H1 (cell line): ENCODE measurements at regions not wholly inside any gene's neighbourhood (a gene's known extent, or its start where the extent isn't known, plus 50 kb on each side); places are given as distances from the start of the nearest gene placed in this dataset.
"Not testable (repeated sequence)": the region's sequence is repeated elsewhere in the genome, so short reads cannot be mapped to it uniquely, and the experiment has no call there.

Source experiments
- CTCF ChIA-PET: fragments of 300-600 bp; sonication (Branson Sonifier 250); formaldehyde crosslinking; loops from one replicate; lab custom pipeline; 2021; ENCODE audit not compliant: partially characterized antibody; lab: Charles Lee
- POLR2A ChIA-PET: fragments of 300-600 bp; sonication (Branson Sonifier 250); formaldehyde crosslinking; loops from one replicate; lab custom pipeline; 2021; ENCODE audit warnings: inconsistent platforms; ENCODE audit not compliant: partially characterized antibody; lab: Charles Lee
- DNase-seq, 2 experiments: peaks; one replicate each; pipeline versions ENCODE4 v3.0.0 to v3.0.0-alpha.2; 2010 to 2022; ENCODE audit warnings: low spot score in 2 of 2, low read depth in 1 of 2, mixed read lengths in 1 of 2
- FAIRE-seq: peaks from 2 replicates; lab custom pipeline; 2011; peaks lifted over from hg19 to GRCh38; lab: Jason Lieb, UNC
- H2AFZ ChIP-seq: 2 replicates; pipeline ENCODE4 v1.8.1; 2012; ENCODE audit warnings: low read length, inconsistent platforms
- H2AK5ac ChIP-seq: 2 replicates; pipeline ENCODE4 v1.6.1; 2013; ENCODE audit warnings: low read depth, low read length
- H2BK120ac ChIP-seq: replicated peaks from 2 replicates; pipeline ENCODE3; 2013; ENCODE audit warnings: low read depth, low read length, inconsistent platforms
- H2BK12ac ChIP-seq: 2 replicates; pipeline ENCODE4 v1.6.1; 2013; ENCODE audit warnings: low read depth, low read length
- H2BK15ac ChIP-seq: 2 replicates; pipeline ENCODE4 v1.6.1; 2013; ENCODE audit warnings: low read length
- H2BK20ac ChIP-seq: 2 replicates; pipeline ENCODE4 v1.6.1; 2013; ENCODE audit warnings: low read length
- H2BK5ac ChIP-seq: 2 replicates; pipeline ENCODE4 v1.6.1; 2013; ENCODE audit warnings: low read depth, low read length
- H3K14ac ChIP-seq: 2 replicates; pipeline ENCODE4 v1.6.1; 2013; ENCODE audit warnings: inconsistent platforms; ENCODE audit not compliant: insufficient read length
- H3K18ac ChIP-seq: 2 replicates; pipeline ENCODE4 v1.6.1; 2013; ENCODE audit warnings: low read length; ENCODE audit errors: extremely low read depth
- H3K23ac ChIP-seq: 2 replicates; pipeline ENCODE4 v1.6.1; 2013; ENCODE audit warnings: inconsistent platforms; ENCODE audit not compliant: insufficient read length
- H3K23me2 ChIP-seq: 2 replicates; pipeline ENCODE4 v1.6.1; 2013; ENCODE audit warnings: low read depth, low read length
- H3K27ac ChIP-seq: 2 replicates; pipeline ENCODE4 v1.6.1; 2011; ENCODE audit warnings: low read depth, low read length, inconsistent platforms
- H3K27me3 ChIP-seq, 4 experiments: replicated peaks in 1 of 4; 1 replicate in 1 of 4; 2 replicates in 3 of 4; pipeline versions ENCODE4 v1.6.1 to v1.8.1; 2011 to 2013; ENCODE audit warnings: low read length in 3 of 4, mild to moderate bottlenecking in 3 of 4, inconsistent platforms in 2 of 4, mixed read lengths in 2 of 4, moderate library complexity in 1 of 4; ENCODE audit not compliant: control insufficient read depth in 3 of 4, insufficient read depth in 3 of 4; ENCODE audit errors: extremely low read depth in 1 of 4
- H3K36me3 ChIP-seq, 4 experiments: 2 replicates each; pipeline versions ENCODE4 v1.6.1 to v1.8.1; 2011 to 2013; ENCODE audit warnings: mild to moderate bottlenecking in 4 of 4, low read length in 3 of 4, moderate library complexity in 2 of 4, control low read depth in 1 of 4, inconsistent platforms in 1 of 4; ENCODE audit not compliant: insufficient read depth in 4 of 4, control insufficient read depth in 2 of 4
- H3K4ac ChIP-seq: replicated peaks from 2 replicates; pipeline ENCODE3; 2013; ENCODE audit warnings: low read length, low read depth, mixed read lengths, inconsistent platforms; ENCODE audit not compliant: insufficient read length
- H3K4me1 ChIP-seq, 4 experiments: replicated peaks in 1 of 4; 1 replicate in 1 of 4; 2 replicates in 3 of 4; pipeline versions ENCODE4 v1.6.1 to v1.8.1; 2011 to 2013; ENCODE audit warnings: low read length in 3 of 4, inconsistent platforms in 2 of 4, mixed read lengths in 1 of 4; ENCODE audit not compliant: insufficient read depth in 4 of 4, control insufficient read depth in 3 of 4
- H3K4me2 ChIP-seq, 2 experiments: 2 replicates each; pipeline versions ENCODE4 v1.6.1 to v1.8.1; 2011 to 2013; ENCODE audit warnings: low read depth in 2 of 2, low read length in 2 of 2, control low read depth in 1 of 2, inconsistent platforms in 1 of 2, mild to moderate bottlenecking in 1 of 2; ENCODE audit not compliant: insufficient read depth in 1 of 2
- H3K4me3 ChIP-seq, 4 experiments: fragments of 200-600, 300-600 bp in 1 of 4; sonication (generic), shearing (Covaris generic), sonication (Bioruptor Twin) in 1 of 4; 2 replicates each; pipeline versions ENCODE4 v1.5.1 to v1.8.1; 2011 to 2016; ENCODE audit warnings: low read length in 4 of 4, low read depth in 3 of 4, control low read depth in 2 of 4, inconsistent platforms in 2 of 4, mild to moderate bottlenecking in 2 of 4, mixed read lengths in 1 of 4, moderate library complexity in 1 of 4; ENCODE audit not compliant: insufficient read depth in 2 of 4; ENCODE audit errors: extremely low read depth in 1 of 4
- H3K56ac ChIP-seq: replicated peaks from 2 replicates; pipeline ENCODE3; 2013; ENCODE audit warnings: low read depth, mild to moderate bottlenecking, mixed read lengths, low read length, inconsistent platforms; ENCODE audit not compliant: insufficient read length
- H3K79me1 ChIP-seq: 2 replicates; pipeline ENCODE4 v1.6.1; 2013; ENCODE audit warnings: low read depth, low read length, control low read depth
- H3K79me2 ChIP-seq, 2 experiments: 2 replicates each; pipeline versions ENCODE4 v1.6.1 to v1.8.1; 2012 to 2013; ENCODE audit warnings: low read length in 2 of 2, mild to moderate bottlenecking in 2 of 2, inconsistent platforms in 1 of 2; ENCODE audit not compliant: insufficient read depth in 2 of 2, control insufficient read depth in 1 of 2
- H3K9ac ChIP-seq, 4 experiments: replicated peaks in 1 of 4; 1 replicate in 1 of 4; 2 replicates in 3 of 4; pipeline versions ENCODE4 v1.6.1 to v1.8.1; 2011 to 2013; ENCODE audit warnings: low read depth in 3 of 4, low read length in 3 of 4, control low read depth in 2 of 4, mild to moderate bottlenecking in 2 of 4, moderate library complexity in 2 of 4, inconsistent platforms in 1 of 4; ENCODE audit errors: extremely low read depth in 1 of 4
- H3K9me3 ChIP-seq, 2 experiments: 2 replicates each; pipeline versions ENCODE4 v1.6.1 to v1.8.1; 2012 to 2013; ENCODE audit warnings: mild to moderate bottlenecking in 2 of 2, moderate library complexity in 2 of 2, control low read depth in 1 of 2, inconsistent platforms in 1 of 2, low read depth in 1 of 2, low read length in 1 of 2, mixed read lengths in 1 of 2; ENCODE audit not compliant: insufficient read depth in 2 of 2
- H4K20me1 ChIP-seq, 2 experiments: replicated peaks in 1 of 2; 2 replicates each; pipeline versions ENCODE3 to v1.8.1; 2011 to 2013; ENCODE audit warnings: inconsistent platforms in 2 of 2, low read length in 2 of 2, mild to moderate bottlenecking in 1 of 2; ENCODE audit not compliant: insufficient read depth in 2 of 2, control insufficient read depth in 1 of 2
- H4K5ac ChIP-seq: 2 replicates; pipeline ENCODE4 v1.6.1; 2013; ENCODE audit warnings: low read length, low read depth, mixed read lengths, inconsistent platforms; ENCODE audit not compliant: insufficient read length
- H4K8ac ChIP-seq: 2 replicates; pipeline ENCODE4 v1.8.0; 2013; ENCODE audit warnings: mild to moderate bottlenecking, moderate library complexity, low read length, inconsistent platforms; ENCODE audit not compliant: insufficient read depth; ENCODE audit errors: extremely low read depth
- H4K91ac ChIP-seq: replicated peaks from 2 replicates; pipeline ENCODE3; 2013; ENCODE audit warnings: low read length, mixed read lengths, inconsistent platforms; ENCODE audit not compliant: insufficient read length
- WGBS, 2 experiments: shearing (Covaris generic) in 1 of 2; methylation state at CpG; one replicate each; pipeline versions ENCODE4 v1.1.6 to v1.1.7; 2013 to 2015; ENCODE audit warnings: low lambda C conversion rate in 2 of 2, mixed read lengths in 2 of 2, inconsistent platforms in 1 of 2, low coverage in 1 of 2, missing lambda C conversion rate in 1 of 2; ENCODE audit not compliant: insufficient replicate concordance in 2 of 2, insufficient coverage in 1 of 2, insufficient read length in 1 of 2; ENCODE audit errors: extremely low coverage in 1 of 2, missing lambda C conversion rate in 1 of 2; 5-methylcytosine and 5-hydroxymethylcytosine counted together

GRCh38 chr9:67503728-67504369, 354.9 kb upstream of the ANKRD20A1 start:
- H2BK12ac ChIP-seq, H3K27me3 ChIP-seq, H3K23me2 ChIP-seq, H2BK120ac ChIP-seq, H4K20me1 ChIP-seq, H3K4me2 ChIP-seq, H2AK5ac ChIP-seq, H3K4ac ChIP-seq, H2AFZ ChIP-seq, H3K79me2 ChIP-seq, FAIRE-seq, H3K9me3 ChIP-seq, H3K4me1 ChIP-seq, POLR2A ChIA-PET, H3K79me1 ChIP-seq, H2BK15ac ChIP-seq, H3K23ac ChIP-seq, H3K27ac ChIP-seq, H2BK5ac ChIP-seq, H3K9ac ChIP-seq, H3K56ac ChIP-seq, H4K5ac ChIP-seq, H3K36me3 ChIP-seq, CTCF ChIA-PET, H3K4me3 ChIP-seq, H4K8ac ChIP-seq, H4K91ac ChIP-seq, H3K14ac ChIP-seq, H2BK20ac ChIP-seq, H3K18ac ChIP-seq, DNase-seq: not testable (repeated sequence)
- no CpG with 5 or more reads among the region's 2 CpGs for WGBS, 2 experiments

- H3K14ac ChIP-seq, H3K79me2 ChIP-seq, H2AFZ ChIP-seq, H2BK120ac ChIP-seq, H2BK15ac ChIP-seq, H3K56ac ChIP-seq, H4K5ac ChIP-seq, H2BK5ac ChIP-seq, H4K91ac ChIP-seq, H3K4ac ChIP-seq, H3K4me2 ChIP-seq, H3K18ac ChIP-seq, H4K8ac ChIP-seq, H3K4me1 ChIP-seq, H3K36me3 ChIP-seq, H2BK20ac ChIP-seq, H4K20me1 ChIP-seq, H3K23ac ChIP-seq, FAIRE-seq, H3K27ac ChIP-seq, DNase-seq, CTCF ChIA-PET, POLR2A ChIA-PET, H3K9me3 ChIP-seq, H3K9ac ChIP-seq, H3K27me3 ChIP-seq, H2BK12ac ChIP-seq, H2AK5ac ChIP-seq, H3K79me1 ChIP-seq, H3K4me3 ChIP-seq, H3K23me2 ChIP-seq: not testable (repeated sequence)
Measured at GRCh38 chr9:67492028-67492427, 366.7 kb upstream of the ANKRD20A1 start.
